Immature natural killer cell (primary cell): ENCODE measurements at regions not wholly inside any gene's neighbourhood (a gene's known extent, or its start where the extent isn't known, plus 50 kb on each side); places are given as distances from the start of the nearest gene placed in this dataset.

ENCODE experiments used
- DNase-seq, 3 donors: peaks; one replicate each; pipeline ENCODE4 v3.0.0; 2022; ENCODE audit warnings: mixed read lengths in 1 of 3
- H3K27ac Mint-ChIP-seq, 6 donors: one replicate each; pipeline ENCODE4 v1.8.0; 2020; ENCODE audit warnings: mixed read lengths in 6 of 6, mild to moderate bottlenecking in 5 of 6, inconsistent platforms in 4 of 6, moderate library complexity in 3 of 6
- H3K27me3 Mint-ChIP-seq, 3 donors: one replicate each; pipeline ENCODE4 v1.8.0; 2020 to 2021; ENCODE audit warnings: low read depth in 3 of 3, mild to moderate bottlenecking in 3 of 3, mixed read lengths in 3 of 3, moderate library complexity in 3 of 3, inconsistent platforms in 1 of 3
- H3K36me3 Mint-ChIP-seq, 3 donors: one replicate each; pipeline ENCODE4 v1.8.0; 2020; ENCODE audit warnings: mixed read lengths in 3 of 3, inconsistent platforms in 2 of 3, mild to moderate bottlenecking in 2 of 3
- H3K4me1 Mint-ChIP-seq, 2 donors: one replicate each; pipeline ENCODE4 v1.8.0; 2020; ENCODE audit warnings: inconsistent platforms in 2 of 2, mild to moderate bottlenecking in 2 of 2, mixed read lengths in 2 of 2, moderate library complexity in 1 of 2
- H3K4me3 Mint-ChIP-seq, 5 donors: one replicate each; pipeline ENCODE4 v1.8.0; 2020; ENCODE audit warnings: mild to moderate bottlenecking in 5 of 5, mixed read lengths in 5 of 5, inconsistent platforms in 3 of 5, moderate library complexity in 3 of 5
- H3K9me3 Mint-ChIP-seq, 6 donors: one replicate each; pipeline ENCODE4 v1.8.0; 2020; ENCODE audit warnings: mild to moderate bottlenecking in 6 of 6, mixed read lengths in 6 of 6, inconsistent platforms in 4 of 6, moderate library complexity in 3 of 6

DNA sequence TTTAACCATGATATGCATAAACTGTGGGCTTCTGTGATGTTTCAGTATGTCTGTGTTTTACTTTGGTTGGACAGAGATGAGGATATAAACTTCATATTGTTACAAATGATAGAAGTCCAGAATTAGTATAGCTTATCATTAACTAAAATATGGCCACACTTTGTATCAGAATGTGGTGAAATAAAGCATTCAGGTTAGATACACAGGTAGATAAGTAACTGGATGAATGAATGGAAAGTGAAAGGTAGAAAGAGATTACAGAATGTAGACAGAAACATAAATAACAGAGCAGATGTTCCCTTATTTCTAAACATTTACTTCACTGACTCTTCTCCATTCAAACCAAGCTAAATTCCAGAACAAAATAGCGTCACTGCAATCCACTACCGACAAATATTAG lies 1033.8 kb downstream of the CDH18 start:
- H3K27ac Mint-ChIP-seq, result no peak overlapping the region
- no peaks in the 10 kb centered on the region for H3K27me3 Mint-ChIP-seq
- no peaks in the 10 kb centered on the region for H3K4me1 Mint-ChIP-seq
- H3K9me3 Mint-ChIP-seq, result peaks cover 3 to 41% (median 28%) of the 10 kb centered on the region in 6 donors
- no peak overlapping the region for H3K4me3 Mint-ChIP-seq
- DNase-seq, result no peak
- H3K36me3 Mint-ChIP-seq, result no peaks in the 10 kb centered on the region

DNA sequence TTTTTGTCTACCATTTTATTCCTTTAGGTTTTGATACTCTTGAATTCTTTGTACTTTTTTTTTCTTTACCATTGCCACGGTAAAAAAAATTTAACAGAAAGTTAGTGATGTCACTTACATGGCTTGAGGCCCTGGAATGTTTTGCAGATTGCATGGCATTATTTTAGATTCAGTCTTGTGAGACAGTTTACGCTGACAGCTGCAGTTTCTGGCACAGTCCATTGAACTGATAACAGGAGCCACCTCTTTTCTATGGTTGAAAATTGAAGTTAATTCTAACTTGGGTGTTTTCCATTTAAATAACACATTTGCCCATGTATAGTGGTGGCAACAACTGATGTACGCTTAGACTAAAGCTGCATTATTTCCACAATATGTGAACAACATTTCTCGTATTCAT lies 1028.5 kb downstream of the CDH18 start:
- no peaks in the 10 kb centered on the region for H3K27me3 Mint-ChIP-seq
- H3K4me3 Mint-ChIP-seq, result no peak overlapping the region
- DNase-seq, result no peak
- H3K36me3 Mint-ChIP-seq, result no peaks in the 10 kb centered on the region
- no peaks in the 10 kb centered on the region for H3K4me1 Mint-ChIP-seq
- peaks cover 3 to 32% (median 9%) of the 10 kb centered on the region in 6 donors for H3K9me3 Mint-ChIP-seq
- H3K27ac Mint-ChIP-seq, result no peak overlapping the region

DNA sequence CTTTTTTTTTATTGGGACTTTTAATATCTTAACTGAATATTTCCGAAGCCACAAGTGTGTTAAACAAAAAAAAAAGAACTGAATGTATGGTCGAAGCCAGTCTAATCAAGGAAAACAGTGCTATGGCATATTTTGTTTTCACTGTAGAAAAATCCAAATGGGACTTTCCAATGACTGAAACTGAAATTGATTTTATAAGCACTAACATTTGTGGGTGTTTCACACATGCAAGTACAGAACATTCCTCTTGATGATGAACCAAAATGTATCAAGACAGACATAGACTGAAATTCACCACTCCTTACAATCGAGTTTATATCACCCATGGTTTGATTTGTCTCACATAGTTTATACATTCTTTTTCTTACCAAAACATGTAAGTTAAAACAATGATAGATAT lies 1026.8 kb downstream of the CDH18 start:
- Mint-ChIP-seq H3K27ac (no peak overlapping the region), H3K4me3 (no peak overlapping the region), H3K4me1 (no peaks in the 10 kb centered on the region), H3K9me3 (peaks cover 1 to 45% (median 15%) of the 10 kb centered on the region in 6 donors), H3K27me3 (peaks cover 0 to 2% (median 0%) of the 10 kb centered on the region in 3 donors), H3K36me3 (no peaks in the 10 kb centered on the region)
- DNase-seq, result no peak

DNA sequence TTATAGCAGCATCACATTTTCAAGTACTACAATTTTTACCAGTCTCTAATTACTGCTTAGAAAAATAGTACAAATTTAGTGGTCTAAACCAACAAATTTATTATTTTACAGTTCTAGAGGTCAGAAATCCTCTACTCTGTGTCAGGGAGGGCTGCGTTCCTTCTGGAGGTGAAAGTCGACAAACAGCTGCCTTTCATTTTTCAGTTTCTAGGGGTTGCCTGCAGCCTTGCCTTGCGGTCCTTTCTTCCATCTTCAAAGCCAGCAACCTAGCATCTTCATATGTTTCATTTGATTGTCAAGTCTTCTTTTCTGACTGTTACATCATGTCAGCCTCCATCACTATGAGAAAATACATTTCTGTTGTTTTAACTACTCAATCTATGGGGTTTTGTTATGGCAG lies 1022.1 kb downstream of the CDH18 start:
- H3K27ac Mint-ChIP-seq, result no peak overlapping the region
- H3K4me1 Mint-ChIP-seq, result no peaks in the 10 kb centered on the region
- no peaks in the 10 kb centered on the region for H3K36me3 Mint-ChIP-seq

DNA sequence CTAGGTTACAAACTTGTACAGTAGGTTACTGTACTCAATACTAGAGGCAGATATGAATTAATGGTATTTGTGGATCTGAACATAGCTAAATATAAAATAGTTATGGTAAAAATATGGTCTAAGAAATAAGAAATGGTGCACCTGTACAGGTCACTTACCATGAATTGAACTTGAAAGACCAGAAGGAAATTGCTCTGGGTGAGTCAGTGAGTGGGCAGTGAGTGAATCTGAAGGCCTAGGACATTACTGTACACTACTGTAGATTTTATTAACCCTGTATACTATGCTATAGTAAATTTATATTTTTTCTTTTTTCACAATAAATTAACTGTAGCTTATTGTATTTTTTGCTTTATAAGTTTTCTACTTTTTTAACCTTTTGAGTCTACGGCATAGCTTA lies 1020.4 kb downstream of the CDH18 start:
- H3K27ac Mint-ChIP-seq, result no peak overlapping the region

More for the DNA sequence above, 1022.1 kb downstream of the CDH18 start:
- no peak overlapping the region for H3K4me3 Mint-ChIP-seq
- DNase-seq, result no peak
- peaks cover 3 to 36% (median 10%) of the 10 kb centered on the region in 6 donors for H3K9me3 Mint-ChIP-seq
- H3K27me3 Mint-ChIP-seq, result peaks cover 0 to 2% (median 0%) of the 10 kb centered on the region in 3 donors

DNA sequence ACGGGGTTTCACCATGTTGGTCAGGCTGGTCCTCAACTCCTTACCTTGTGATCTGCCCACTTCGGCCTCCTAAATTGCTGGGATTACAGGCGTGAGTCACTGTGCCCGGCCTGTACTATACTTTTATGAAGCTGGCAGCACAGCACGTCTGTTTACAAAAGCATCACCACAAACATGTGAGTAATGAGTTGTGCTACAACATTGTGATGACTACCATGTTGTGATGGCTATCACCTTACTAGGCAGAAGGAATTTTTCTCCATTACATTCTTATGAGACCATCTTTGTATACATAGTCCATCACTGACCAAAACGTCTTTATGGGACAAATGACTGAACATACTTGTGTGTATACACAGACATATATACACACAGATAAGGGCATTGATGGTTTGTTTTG lies 1019.0 kb downstream of the CDH18 start:
- Mint-ChIP-seq H3K9me3 (peaks cover 3 to 31% (median 14%) of the 10 kb centered on the region in 6 donors), H3K27ac (no peak overlapping the region), H3K36me3 (no peaks in the 10 kb centered on the region), H3K27me3 (peaks cover 0 to 2% (median 0%) of the 10 kb centered on the region in 3 donors), H3K4me1 (no peaks in the 10 kb centered on the region), H3K4me3 (no peak overlapping the region)
- no peak for DNase-seq

More for the DNA sequence above, 1020.4 kb downstream of the CDH18 start:
- no peak overlapping the region for H3K4me3 Mint-ChIP-seq
- H3K36me3 Mint-ChIP-seq, result no peaks in the 10 kb centered on the region
- H3K4me1 Mint-ChIP-seq, result no peaks in the 10 kb centered on the region
- no peak for DNase-seq
- H3K27me3 Mint-ChIP-seq, result peaks cover 0 to 2% (median 0%) of the 10 kb centered on the region in 3 donors
- peaks cover 3 to 33% (median 14%) of the 10 kb centered on the region in 6 donors for H3K9me3 Mint-ChIP-seq

DNA sequence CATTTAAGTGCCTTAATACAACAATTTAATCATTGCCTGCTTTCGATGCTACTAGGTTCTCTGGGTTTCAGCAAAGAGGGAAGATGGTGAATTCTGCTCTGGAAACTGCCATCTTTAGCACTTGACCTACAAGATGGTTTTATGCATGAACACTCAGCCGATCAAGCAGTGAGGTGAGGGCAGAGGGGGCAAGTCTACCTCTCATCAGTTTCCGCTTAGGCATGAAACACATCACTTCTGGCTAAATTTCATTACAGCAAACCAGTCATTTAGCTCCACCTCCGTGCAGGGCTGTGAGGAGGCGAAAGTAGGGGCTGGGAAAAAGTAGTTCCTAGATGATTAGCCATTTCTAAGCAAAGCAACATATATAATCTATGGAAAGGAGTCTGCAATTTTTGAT lies 1018.0 kb downstream of the CDH18 start:
- Mint-ChIP-seq H3K4me1 (no peaks in the 10 kb centered on the region), H3K27ac (no peak overlapping the region), H3K4me3 (no peak overlapping the region), H3K9me3 (peaks cover 3 to 21% (median 12%) of the 10 kb centered on the region in 6 donors), H3K27me3 (peaks cover 0 to 2% (median 0%) of the 10 kb centered on the region in 3 donors), H3K36me3 (no peaks in the 10 kb centered on the region)
- DNase-seq, result no peak

DNA sequence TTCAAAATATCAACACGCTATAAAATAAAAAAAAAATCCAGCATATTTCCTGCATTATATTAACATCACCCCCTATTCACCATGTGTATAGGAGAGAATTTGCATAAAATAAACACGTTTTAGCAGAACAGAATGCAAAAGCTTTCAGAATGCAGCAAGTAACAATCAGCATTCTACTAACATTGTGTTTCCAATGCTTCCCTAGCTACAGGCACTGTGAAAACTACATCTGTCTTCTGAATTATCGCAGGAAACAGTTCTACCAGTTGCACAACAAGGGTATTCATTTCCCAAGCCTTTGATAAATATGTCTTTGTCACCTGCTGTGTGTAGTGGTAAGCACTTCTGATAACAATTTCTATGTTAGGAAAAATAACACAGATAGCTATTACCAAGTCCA lies 1015.8 kb downstream of the CDH18 start:
- no peak for DNase-seq
- no peaks in the 10 kb centered on the region for H3K4me1 Mint-ChIP-seq
- H3K4me3 Mint-ChIP-seq, result no peak overlapping the region
- H3K27me3 Mint-ChIP-seq, result no peaks in the 10 kb centered on the region
- no peaks in the 10 kb centered on the region for H3K36me3 Mint-ChIP-seq
- H3K27ac Mint-ChIP-seq, result no peak overlapping the region
- H3K9me3 Mint-ChIP-seq, result peaks cover 2 to 12% (median 8%) of the 10 kb centered on the region in 6 donors

DNA sequence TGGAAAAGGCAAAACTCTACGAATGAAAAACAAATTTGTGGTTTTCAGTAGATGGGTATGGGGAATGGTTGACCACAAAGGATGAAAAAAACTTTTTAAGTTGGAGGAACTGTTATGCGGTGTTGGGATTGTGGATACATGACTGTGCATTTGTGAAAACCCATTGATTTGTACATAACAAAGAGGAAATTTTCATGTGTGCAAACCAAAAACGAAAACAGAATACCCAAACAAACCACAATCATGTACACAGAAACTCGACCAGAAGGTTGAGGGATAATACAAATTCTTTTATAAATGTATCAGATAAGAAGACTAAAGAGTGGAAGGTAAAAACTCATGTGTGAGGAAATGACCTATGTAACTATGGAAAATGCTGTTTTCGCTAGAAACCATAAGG lies 1012.4 kb downstream of the CDH18 start:
- peaks cover 0 to 16% (median 7%) of the 10 kb centered on the region in 6 donors for H3K9me3 Mint-ChIP-seq
- H3K4me1 Mint-ChIP-seq, result no peaks in the 10 kb centered on the region
- no peaks in the 10 kb centered on the region for H3K27me3 Mint-ChIP-seq
- no peak for DNase-seq
- no peaks in the 10 kb centered on the region for H3K36me3 Mint-ChIP-seq
- H3K4me3 Mint-ChIP-seq, result no peak overlapping the region
- no peak overlapping the region for H3K27ac Mint-ChIP-seq

DNA sequence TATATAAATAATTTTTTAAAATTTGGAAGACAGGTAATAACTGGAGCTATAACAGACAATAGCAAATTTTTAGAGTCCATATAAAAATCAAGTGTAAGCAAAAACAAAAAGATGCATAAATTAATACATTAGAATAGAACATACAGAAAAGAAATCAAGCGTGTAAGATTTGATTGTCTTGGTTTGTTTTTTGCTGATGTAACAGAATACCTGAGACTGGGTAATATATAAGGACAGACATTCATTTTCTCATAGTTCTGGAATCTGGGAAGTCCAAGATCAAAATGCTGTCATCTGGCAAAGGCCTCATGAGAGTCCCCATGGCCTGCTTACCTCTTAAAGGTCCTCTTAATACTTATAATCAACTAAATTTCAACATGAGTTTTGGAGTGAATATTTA lies 1010.1 kb downstream of the CDH18 start:
- Mint-ChIP-seq H3K36me3 (peaks cover 0 to under 1% (median 0%) of the 10 kb centered on the region in 3 donors), H3K4me1 (no peaks in the 10 kb centered on the region), H3K27ac (no peak overlapping the region), H3K27me3 (no peaks in the 10 kb centered on the region), H3K4me3 (no peak overlapping the region), H3K9me3 (peaks cover 0 to 16% (median 9%) of the 10 kb centered on the region in 6 donors)
- DNase-seq, result no peak

DNA sequence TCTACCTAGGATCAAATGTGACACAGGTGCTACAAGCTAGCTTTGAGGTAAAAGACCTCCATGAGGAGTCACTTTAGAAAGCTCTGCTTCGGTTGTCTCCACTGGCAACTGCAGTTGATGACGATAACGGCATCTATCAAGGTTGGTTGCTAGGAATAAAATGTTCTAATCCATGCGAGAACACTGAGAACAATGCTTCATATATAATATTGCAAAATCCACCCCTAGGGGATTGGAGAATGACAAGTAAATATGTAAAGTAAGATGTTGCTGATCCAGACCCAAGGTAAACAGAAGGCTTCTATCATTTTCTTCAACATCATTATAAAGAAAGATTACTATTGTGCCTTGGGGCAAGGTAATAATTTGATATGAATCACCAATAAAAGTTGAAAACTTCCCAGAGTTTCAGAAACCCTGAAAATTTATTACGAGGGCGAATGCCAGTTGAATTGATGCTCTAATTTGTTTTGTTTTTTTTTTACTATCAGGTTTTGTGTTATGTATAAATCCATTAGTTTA lies 1003.4 kb downstream of the CDH18 start:
- Mint-ChIP-seq H3K4me1 (no peaks in the 10 kb centered on the region), H3K27me3 (no peaks in the 10 kb centered on the region), H3K4me3 (no peak overlapping the region), H3K9me3 (peaks cover 2 to 32% (median 12%) of the 10 kb centered on the region in 6 donors), H3K27ac (no peak overlapping the region), H3K36me3 (peaks cover 0 to 3% (median 0%) of the 10 kb centered on the region in 3 donors)
- DNase-seq, result no peak

DNA sequence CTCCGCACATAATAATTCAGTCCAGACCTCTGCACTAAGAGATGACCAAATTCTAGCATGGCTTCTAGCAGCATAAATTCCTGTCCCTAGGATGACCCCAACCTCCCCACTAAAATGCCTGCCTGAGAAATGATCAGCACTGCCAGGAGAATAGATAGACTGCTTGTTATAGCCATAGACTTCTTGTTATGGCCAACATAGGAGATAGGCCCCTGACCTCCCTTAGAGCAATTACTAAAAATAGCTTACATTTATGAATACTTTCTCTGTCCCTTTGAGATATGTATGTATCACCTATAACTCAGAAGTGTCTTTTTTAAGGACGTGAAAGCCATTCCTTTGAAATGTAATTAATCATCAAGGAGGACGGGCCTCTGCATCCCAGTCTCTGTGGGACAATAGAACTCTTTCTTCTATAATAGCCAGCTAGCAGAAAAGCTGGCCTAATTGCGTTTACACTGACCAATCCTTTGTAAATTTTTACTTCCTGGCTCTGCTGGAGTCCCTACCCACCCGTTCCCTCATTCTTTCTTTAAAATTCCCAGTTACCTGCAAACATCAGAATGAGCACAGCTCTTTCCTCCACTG lies 1002.7 kb downstream of the CDH18 start:
- Mint-ChIP-seq H3K4me1 (no peaks in the 10 kb centered on the region), H3K27ac (no peak overlapping the region), H3K9me3 (peaks cover 4 to 32% (median 12%) of the 10 kb centered on the region in 6 donors), H3K27me3 (no peaks in the 10 kb centered on the region), H3K36me3 (peaks cover 0 to 3% (median 0%) of the 10 kb centered on the region in 3 donors), H3K4me3 (no peak overlapping the region)
- no peak for DNase-seq

DNA sequence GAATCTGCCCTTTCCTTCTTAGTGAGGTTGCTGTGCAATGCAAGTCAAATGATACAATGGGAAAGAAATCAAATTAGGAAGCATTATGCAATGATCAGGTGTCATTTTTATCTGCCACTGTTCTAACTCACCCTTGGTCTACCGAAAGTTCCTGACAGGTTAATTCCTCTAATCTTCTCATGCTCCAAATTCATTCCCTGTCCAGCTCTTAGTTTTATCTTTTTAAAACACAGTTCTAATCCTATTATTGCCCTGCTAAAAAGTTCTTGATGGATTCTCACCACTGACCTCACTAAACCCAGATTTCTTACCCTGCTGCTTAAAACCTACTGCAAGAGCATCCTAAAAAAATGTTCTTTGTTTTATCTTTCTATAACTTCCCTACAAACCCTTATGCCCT lies 1000.9 kb downstream of the CDH18 start:
- no peaks in the 10 kb centered on the region for H3K4me1 Mint-ChIP-seq
- peaks cover 0 to 3% (median 0%) of the 10 kb centered on the region in 3 donors for H3K36me3 Mint-ChIP-seq
- peaks cover 4 to 29% (median 15%) of the 10 kb centered on the region in 6 donors for H3K9me3 Mint-ChIP-seq
- no peak overlapping the region for H3K4me3 Mint-ChIP-seq
- no peak for DNase-seq
- H3K27me3 Mint-ChIP-seq, result peaks cover 0 to 3% (median 0%) of the 10 kb centered on the region in 3 donors
- H3K27ac Mint-ChIP-seq, result no peak overlapping the region

DNA sequence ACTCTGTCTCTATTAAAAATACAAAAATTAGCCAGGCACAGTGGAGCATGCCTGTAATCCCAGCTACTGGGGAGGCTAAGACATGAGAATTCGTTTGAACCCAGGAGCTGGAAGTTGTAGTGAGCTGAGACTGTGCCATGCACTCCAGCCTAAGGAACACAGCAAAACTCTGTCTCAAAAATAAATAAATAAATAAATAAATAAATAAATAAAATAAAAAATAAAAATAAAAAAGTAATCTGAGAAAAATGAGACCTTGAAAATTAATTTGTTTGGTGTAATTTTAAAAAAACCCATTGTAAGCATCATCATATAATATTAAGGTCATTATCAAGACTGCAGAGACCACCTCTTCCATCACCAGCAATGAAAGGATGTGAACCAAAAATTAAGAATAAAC lies 997.1 kb downstream of the CDH18 start:
- peaks cover 0 to 7% (median 0%) of the 10 kb centered on the region in 3 donors for H3K27me3 Mint-ChIP-seq
- no peaks in the 10 kb centered on the region for H3K36me3 Mint-ChIP-seq

DNA sequence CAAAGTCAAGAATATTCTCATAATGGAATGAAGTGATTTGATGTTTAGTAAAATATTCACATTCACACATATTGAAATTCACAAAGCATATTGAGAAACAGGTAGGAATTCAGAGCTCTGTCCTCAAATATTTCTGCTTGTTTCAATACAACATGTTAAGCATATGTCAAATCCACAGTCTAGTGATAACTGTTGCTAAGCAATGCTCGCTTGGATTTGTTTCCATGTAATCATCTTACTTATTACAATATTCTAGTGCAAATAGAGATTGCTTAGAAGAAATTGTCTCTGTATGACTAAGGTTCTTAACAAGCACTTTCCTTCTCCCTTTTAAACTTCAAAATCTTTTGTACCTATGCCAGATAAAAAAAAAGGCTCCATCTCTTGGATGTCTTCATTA lies 995.7 kb downstream of the CDH18 start:
- Mint-ChIP-seq H3K9me3 (peaks cover 2 to 19% (median 11%) of the 10 kb centered on the region in 6 donors), H3K4me3 (no peak overlapping the region), H3K27me3 (peaks cover 0 to 7% (median 0%) of the 10 kb centered on the region in 3 donors), H3K27ac (no peak overlapping the region), H3K4me1 (no peaks in the 10 kb centered on the region), H3K36me3 (no peaks in the 10 kb centered on the region)
- no peak for DNase-seq

More for the DNA sequence above, 997.1 kb downstream of the CDH18 start:
- Mint-ChIP-seq H3K27ac (no peak overlapping the region), H3K4me3 (no peak overlapping the region), H3K4me1 (no peaks in the 10 kb centered on the region), H3K9me3 (peaks cover 2 to 23% (median 11%) of the 10 kb centered on the region in 6 donors)
- DNase-seq, result no peak
